Ishikawa (cell line): ENCODE measurements at regions not wholly inside any gene's neighbourhood (a gene's known extent, or its start where the extent isn't known, plus 50 kb on each side); places are given as distances from the start of the nearest gene placed in this dataset.

Source experiments
- CEBPB ChIP-seq: IDR thresholded peaks from 2 replicates; pipeline ENCODE4 v1.6.1; 2012
- EP300 ChIP-seq: IDR thresholded peaks from 2 replicates; pipeline ENCODE4 v1.6.1; 2012; ENCODE audit warnings: borderline replicate concordance
- FOXM1 ChIP-seq: IDR thresholded peaks from 2 replicates; pipeline ENCODE4 v1.6.1; 2012; ENCODE audit warnings: low read depth, borderline replicate concordance
- MAX ChIP-seq: IDR thresholded peaks from 2 replicates; pipeline ENCODE4 v1.6.1; 2012
- NFIC ChIP-seq: IDR thresholded peaks from 2 replicates; pipeline ENCODE4 v1.6.1; 2012
- RAD21 ChIP-seq: IDR thresholded peaks from 2 replicates; pipeline ENCODE4 v1.6.1; 2012; ENCODE audit warnings: low read depth
- REST ChIP-seq: IDR thresholded peaks from 2 replicates; pipeline ENCODE4 v1.6.1; 2012; ENCODE audit warnings: low read depth, mild to moderate bottlenecking
- TAF1 ChIP-seq: IDR thresholded peaks from 2 replicates; pipeline ENCODE4 v1.6.1; 2012; ENCODE audit warnings: low read depth, mild to moderate bottlenecking
- USF1 ChIP-seq: IDR thresholded peaks from 2 replicates; pipeline ENCODE4 v1.6.1; 2012
- YY1 ChIP-seq: IDR thresholded peaks from 2 replicates; pipeline ENCODE4 v1.6.1; 2012; ENCODE audit warnings: low read depth
- ZBTB7A ChIP-seq: IDR thresholded peaks from 2 replicates; pipeline ENCODE4 v1.6.1; 2012; ENCODE audit warnings: low read depth

- no peak for TF ChIP-seq EP300
- no peak for TF ChIP-seq ZBTB7A
- no peak for TF ChIP-seq REST
- TF ChIP-seq TAF1 = no peak
- no peak for TF ChIP-seq MAX
- TF ChIP-seq NFIC = no peak
- TF ChIP-seq YY1 = no peak
- no peak for TF ChIP-seq USF1
- no peak for TF ChIP-seq RAD21
- no peak for TF ChIP-seq FOXM1
- no peak for TF ChIP-seq CEBPB
Observed at GRCh38 chr4:79535516-79535915, 127.5 kb upstream of the GK2 start.
